ENCODE measurements at regions not wholly inside any gene's neighbourhood (a gene's known extent, or its start where the extent isn't known, plus 50 kb on each side); places are given as distances from the start of the nearest gene placed in this dataset.

DNA sequence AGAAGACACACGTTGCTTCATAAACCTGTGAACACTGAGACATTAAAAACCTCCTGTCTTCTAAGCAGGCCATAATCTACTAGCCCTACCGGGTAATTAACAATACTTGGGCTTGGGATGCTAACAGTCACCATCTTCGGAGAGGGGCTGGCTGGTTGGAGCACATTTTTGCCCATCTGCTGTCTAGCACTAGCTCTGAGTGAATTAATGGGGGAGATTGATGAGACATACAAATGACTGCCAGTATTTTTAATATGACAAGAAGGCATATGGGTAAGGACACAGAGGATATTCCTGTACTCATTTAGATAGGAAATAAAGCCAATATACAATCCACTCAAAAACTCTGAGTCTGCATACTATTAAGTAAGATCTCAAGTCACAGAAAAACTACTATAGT, 651.6 kb upstream of the SOX11 start:
- H3K27me3 ChIP-seq (replicated peaks; ENCODE audit: insufficient read depth): no peaks in the 10 kb centered on the region
- H3K9ac ChIP-seq: no peak overlapping the region
- H3K4me1 ChIP-seq (ENCODE audit: insufficient read depth): no peaks in the 10 kb centered on the region
- no peaks in the 10 kb centered on the region for H3K79me2 ChIP-seq (ENCODE audit: insufficient read depth)
- H2AFZ ChIP-seq: no peak overlapping the region
- no peaks in the 10 kb centered on the region for H3F3A ChIP-seq (ENCODE audit: insufficient read depth)
- no peaks in the 10 kb centered on the region for H3K36me3 ChIP-seq (ENCODE audit: low read depth)
- H3K4me2 ChIP-seq (ENCODE audit: unreplicated experiment): no peak overlapping the region
- no peak overlapping the region for H3K27ac ChIP-seq
- DNase-seq: no peak
- no peak overlapping the region for H3K4me3 ChIP-seq
- H3K9me2 ChIP-seq (ENCODE audit: insufficient read depth): no peaks in the 10 kb centered on the region
- WGBS, 2 experiments (ENCODE audit: low coverage in 1 of 2, low lambda C conversion rate in 2 of 2, missing lambda C conversion rate in 2 of 2): 7 to 16% methylated on average over 3 of the region's 3 CpGs
- TF ChIP-seq EZH2 (IDR thresholded peaks at IDR 0.05; ENCODE audit: insufficient read depth, poor library complexity, severe bottlenecking) (no peak), EZH2phosphoT487 (IDR thresholded peaks at IDR 0.05; ENCODE audit: insufficient read depth, low read depth) (no peak)
- H4K20me1 ChIP-seq (ENCODE audit: insufficient read depth): no peaks in the 10 kb centered on the region
- H3K9me3 ChIP-seq (ENCODE audit: low read depth): no peaks in the 10 kb centered on the region
- in situ Hi-C loops (cut with MboI): no loop called here

DNA sequence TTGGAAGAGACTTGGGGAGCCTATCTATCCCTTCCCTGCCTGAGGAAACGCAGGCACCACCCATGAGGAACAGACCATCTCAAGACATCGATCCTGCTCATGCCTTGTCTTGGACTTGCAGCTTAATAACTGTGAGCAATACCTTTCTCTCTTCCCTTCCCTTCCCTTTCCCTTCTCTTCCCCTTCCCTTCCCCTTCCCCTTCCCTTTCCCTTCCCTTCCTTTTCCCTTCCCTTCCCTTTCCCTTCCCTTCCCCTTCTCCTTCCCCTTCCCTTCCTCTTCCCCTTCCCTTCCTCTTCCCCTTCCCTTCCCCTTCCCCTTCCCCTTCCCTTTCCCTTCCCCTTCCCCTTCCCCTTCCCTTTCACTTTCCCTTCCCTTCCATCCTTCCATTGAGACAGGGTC, 650.7 kb upstream of the SOX11 start:
- H3K9me3 ChIP-seq (ENCODE audit: low read depth): no peaks in the 10 kb centered on the region
- no peaks in the 10 kb centered on the region for H3K4me1 ChIP-seq (ENCODE audit: insufficient read depth)
- in situ Hi-C loops (cut with MboI): no loop called here
- no peaks in the 10 kb centered on the region for H3K79me2 ChIP-seq (ENCODE audit: insufficient read depth)
- H3K4me2 ChIP-seq (ENCODE audit: unreplicated experiment): no peak overlapping the region
- no peaks in the 10 kb centered on the region for H3F3A ChIP-seq (ENCODE audit: insufficient read depth)
- DNase-seq: no peak
- no peaks in the 10 kb centered on the region for H4K20me1 ChIP-seq (ENCODE audit: insufficient read depth)
- H3K4me3 ChIP-seq: no peak overlapping the region
- no peak for TF ChIP-seq EZH2 (IDR thresholded peaks at IDR 0.05; ENCODE audit: insufficient read depth, poor library complexity, severe bottlenecking)
- no peak for TF ChIP-seq EZH2phosphoT487 (IDR thresholded peaks at IDR 0.05; ENCODE audit: insufficient read depth, low read depth)
- H3K9ac ChIP-seq: no peak overlapping the region
- H3K9me2 ChIP-seq (ENCODE audit: insufficient read depth): no peaks in the 10 kb centered on the region
- no peak overlapping the region for H2AFZ ChIP-seq
- no peak overlapping the region for H3K27ac ChIP-seq
- H3K27me3 ChIP-seq (replicated peaks; ENCODE audit: insufficient read depth): no peaks in the 10 kb centered on the region
- H3K36me3 ChIP-seq (ENCODE audit: low read depth): no peaks in the 10 kb centered on the region
- WGBS, 2 experiments (ENCODE audit: low coverage in 1 of 2, low lambda C conversion rate in 2 of 2, missing lambda C conversion rate in 2 of 2): 18% methylated on average over 2 of the region's 2 CpGs

DNA sequence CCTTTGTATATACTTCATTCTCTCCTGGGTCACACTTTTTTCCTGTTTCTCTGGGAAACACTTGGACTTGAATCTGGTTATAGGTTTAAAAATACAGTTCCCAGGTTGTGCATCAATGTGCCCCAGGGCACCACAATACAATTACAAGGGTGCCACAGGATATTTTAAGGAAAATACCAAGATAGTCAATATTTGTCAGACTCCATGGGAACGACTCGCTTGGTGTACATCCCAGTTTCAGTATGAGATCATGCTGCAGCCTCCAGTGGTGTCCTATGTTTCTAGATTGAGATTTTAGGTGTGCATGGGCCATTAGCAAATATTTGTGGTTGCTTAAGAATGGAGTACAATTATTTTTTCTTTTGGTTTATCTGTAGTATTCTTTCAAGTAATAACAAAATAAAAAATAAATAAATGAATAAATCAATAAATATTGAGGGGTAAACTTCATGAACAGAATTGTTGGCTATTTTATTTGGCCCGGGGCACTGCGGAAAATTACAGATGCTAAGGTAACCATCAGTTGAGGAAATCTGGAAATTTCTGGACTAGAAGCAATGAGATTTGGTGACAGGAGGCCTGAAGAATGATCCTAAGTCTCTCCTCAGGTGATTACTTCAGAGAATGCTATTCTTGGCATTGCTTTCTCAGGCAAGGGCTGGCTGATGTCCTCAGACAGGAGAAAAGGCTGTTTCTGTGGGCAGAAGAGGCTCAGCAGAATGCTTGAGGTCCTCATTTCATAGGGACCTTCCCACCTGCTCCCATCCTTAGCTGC, 649.3 kb upstream of the SOX11 start:
- Histone ChIP-seq H4K20me1 (ENCODE audit: insufficient read depth) (no peaks in the 10 kb centered on the region), H3K36me3 (ENCODE audit: low read depth) (no peaks in the 10 kb centered on the region), H3K4me3 (no peak overlapping the region), H3K27me3 (replicated peaks; ENCODE audit: insufficient read depth) (no peaks in the 10 kb centered on the region), H3K27ac (no peak overlapping the region), H3K4me1 (ENCODE audit: insufficient read depth) (no peaks in the 10 kb centered on the region), H3K9me3 (ENCODE audit: low read depth) (no peaks in the 10 kb centered on the region), H3K4me2 (ENCODE audit: unreplicated experiment) (no peak overlapping the region), H3K9me2 (ENCODE audit: insufficient read depth) (no peaks in the 10 kb centered on the region), H3K9ac (no peak overlapping the region), H2AFZ (no peak overlapping the region), H3K79me2 (ENCODE audit: insufficient read depth) (no peaks in the 10 kb centered on the region), H3F3A (ENCODE audit: insufficient read depth) (no peaks in the 10 kb centered on the region)
- WGBS, 2 experiments (ENCODE audit: low coverage in 1 of 2, low lambda C conversion rate in 2 of 2, missing lambda C conversion rate in 2 of 2): 27 to 44% methylated on average over 4 of the region's 4 CpGs
- no peak for DNase-seq
- in situ Hi-C loops (cut with MboI): no loop called here
- TF ChIP-seq EZH2phosphoT487 (IDR thresholded peaks at IDR 0.05; ENCODE audit: insufficient read depth, low read depth): no peak
- no peak for TF ChIP-seq EZH2 (IDR thresholded peaks at IDR 0.05; ENCODE audit: insufficient read depth, poor library complexity, severe bottlenecking)

- Histone ChIP-seq H4K20me1 (ENCODE audit: insufficient read depth) (no peaks in the 10 kb centered on the region), H3K9ac (no peak overlapping the region), H3K36me3 (ENCODE audit: low read depth) (no peaks in the 10 kb centered on the region), H2AFZ (no peak overlapping the region), H3K79me2 (ENCODE audit: insufficient read depth) (no peaks in the 10 kb centered on the region), H3K4me3 (no peak overlapping the region), H3K27me3 (replicated peaks; ENCODE audit: insufficient read depth) (no peaks in the 10 kb centered on the region), H3K9me3 (ENCODE audit: low read depth) (no peaks in the 10 kb centered on the region), H3F3A (ENCODE audit: insufficient read depth) (no peaks in the 10 kb centered on the region), H3K27ac (no peak overlapping the region), H3K4me1 (ENCODE audit: insufficient read depth) (no peaks in the 10 kb centered on the region), H3K4me2 (ENCODE audit: unreplicated experiment) (no peak overlapping the region), H3K9me2 (ENCODE audit: insufficient read depth) (no peaks in the 10 kb centered on the region)
- in situ Hi-C loops (cut with MboI): no loop called here
- DNase-seq: no peak
- no peak for TF ChIP-seq EZH2 (IDR thresholded peaks at IDR 0.05; ENCODE audit: insufficient read depth, poor library complexity, severe bottlenecking)
- no peak for TF ChIP-seq EZH2phosphoT487 (IDR thresholded peaks at IDR 0.05; ENCODE audit: insufficient read depth, low read depth)
- WGBS, 2 experiments (ENCODE audit: low coverage in 1 of 2, low lambda C conversion rate in 2 of 2, missing lambda C conversion rate in 2 of 2): 0 to 1% methylated on average over 2 of the region's 2 CpGs
Observed at GRCh38 chr2:5051300-5051699, 640.9 kb upstream of the SOX11 start.

All from GM23248 (cell line).